ENCODE measurements at regions not wholly inside any gene's neighbourhood (a gene's known extent, or its start where the extent isn't known, plus 50 kb on each side); places are given as distances from the start of the nearest gene placed in this dataset.

DNA sequence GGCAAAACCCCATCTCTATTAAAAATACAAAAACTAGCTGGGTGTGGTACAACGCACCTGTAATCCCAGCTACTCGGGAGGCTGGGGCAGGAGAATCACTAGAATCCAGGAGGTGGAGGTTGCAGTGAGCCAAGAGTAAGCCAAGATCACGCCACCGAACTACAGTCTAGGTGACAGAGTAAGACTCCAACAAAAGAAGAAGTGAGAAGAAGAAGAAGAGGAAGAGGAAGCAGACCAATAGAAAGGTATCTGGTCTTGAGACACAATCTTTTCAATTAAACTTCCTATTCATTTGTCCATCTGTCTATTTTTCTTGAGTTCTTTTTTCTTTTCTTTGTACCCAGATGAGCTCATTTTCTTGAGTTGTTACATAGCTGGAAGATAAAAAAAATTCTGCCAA is 55.7 kb upstream of the ACADM start:
- H3K27ac ChIP-seq (ENCODE audit: low read length): no peak overlapping the region
- no CpG with 5 or more reads among the region's 4 CpGs for WGBS (ENCODE audit: insufficient coverage)
- H3K36me3 ChIP-seq (ENCODE audit: control insufficient read depth in 2 of 2, extremely low read depth in 1 of 2, insufficient read depth in 1 of 2, low read length in 1 of 2): no peaks in the 10 kb centered on the region
- no peaks in the 10 kb centered on the region for H3K36me3 Mint-ChIP-seq
- H3K4me3 ChIP-seq (ENCODE audit: control insufficient read depth in 1 of 2, extremely low read depth in 1 of 2, low read length in 1 of 2): no peak overlapping the region
- no peaks in the 10 kb centered on the region for H3K4me1 Mint-ChIP-seq
- POLR2A ChIA-PET: no interaction called here
- peaks cover 2 to 10% of the 10 kb centered on the region in 2 donors for H3K27me3 Mint-ChIP-seq
- H3K4me3 Mint-ChIP-seq: no peak overlapping the region
- CTCF ChIA-PET: no interaction called here
- peaks cover 0 to 5% of the 10 kb centered on the region in 2 experiments for H3K27me3 ChIP-seq (replicated peaks in 1 of 2; ENCODE audit: control insufficient read depth in 2 of 2, extremely low read depth in 1 of 2, insufficient read depth in 2 of 2, low read length in 1 of 2)
- no peak for ATAC-seq (replicated peaks in 1 of 4)
- no peaks in the 10 kb centered on the region for H3K4me1 ChIP-seq (ENCODE audit: control insufficient read depth in 1 of 2, extremely low read depth in 1 of 2, insufficient read depth in 2 of 2, low read length in 2 of 2)
- no peaks in the 10 kb centered on the region for H3K9me3 ChIP-seq
- no peak overlapping the region for H3K27ac Mint-ChIP-seq
- H3K9me3 Mint-ChIP-seq: peaks cover 0 to 4% (median 0%) of the 10 kb centered on the region in 3 donors
- DNase-seq: no peak

DNA sequence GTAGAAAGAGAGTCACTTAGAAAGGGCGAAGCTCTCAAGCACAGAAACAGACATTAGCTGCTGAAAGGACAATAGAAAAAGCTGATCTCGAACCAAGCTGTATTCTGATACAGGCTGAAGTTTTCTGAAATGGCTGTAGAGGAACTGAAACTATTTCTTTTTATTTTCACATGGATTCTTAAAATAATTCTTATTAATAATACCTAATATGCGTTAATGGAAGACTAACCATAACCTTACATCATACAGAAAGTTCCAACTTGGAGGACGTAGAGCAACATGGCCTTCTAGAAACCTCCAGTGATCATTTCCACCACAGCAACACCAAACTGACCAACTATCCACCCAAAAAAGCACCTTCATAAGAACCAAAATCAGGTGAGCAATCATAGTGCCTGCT is 52.8 kb upstream of the ACADM start:
- H3K4me3 ChIP-seq (ENCODE audit: control insufficient read depth in 1 of 2, extremely low read depth in 1 of 2, low read length in 1 of 2): no peak overlapping the region
- Mint-ChIP-seq H3K27me3 (peaks cover 8 to 19% of the 10 kb centered on the region in 2 donors), H3K9me3 (no peaks in the 10 kb centered on the region), H3K4me1 (no peaks in the 10 kb centered on the region), H3K36me3 (no peaks in the 10 kb centered on the region), H3K4me3 (no peak overlapping the region), H3K27ac (no peak overlapping the region)
- no peaks in the 10 kb centered on the region for H3K9me3 ChIP-seq
- ChIA-PET CTCF (no interaction called here), POLR2A (no interaction called here)
- H3K27me3 ChIP-seq (replicated peaks in 1 of 2; ENCODE audit: control insufficient read depth in 2 of 2, extremely low read depth in 1 of 2, insufficient read depth in 2 of 2, low read length in 1 of 2): peaks cover 0 to 5% of the 10 kb centered on the region in 2 experiments
- H3K36me3 ChIP-seq (ENCODE audit: control insufficient read depth in 2 of 2, extremely low read depth in 1 of 2, insufficient read depth in 1 of 2, low read length in 1 of 2): no peaks in the 10 kb centered on the region
- ATAC-seq (replicated peaks in 1 of 4) (no peak), DNase-seq (no peak)
- H3K4me1 ChIP-seq (ENCODE audit: control insufficient read depth in 1 of 2, extremely low read depth in 1 of 2, insufficient read depth in 2 of 2, low read length in 2 of 2): no peaks in the 10 kb centered on the region
- H3K27ac ChIP-seq (ENCODE audit: low read length): no peak overlapping the region
- WGBS (ENCODE audit: insufficient coverage): 80% methylated on average over 1 of the region's 4 CpGs

DNA sequence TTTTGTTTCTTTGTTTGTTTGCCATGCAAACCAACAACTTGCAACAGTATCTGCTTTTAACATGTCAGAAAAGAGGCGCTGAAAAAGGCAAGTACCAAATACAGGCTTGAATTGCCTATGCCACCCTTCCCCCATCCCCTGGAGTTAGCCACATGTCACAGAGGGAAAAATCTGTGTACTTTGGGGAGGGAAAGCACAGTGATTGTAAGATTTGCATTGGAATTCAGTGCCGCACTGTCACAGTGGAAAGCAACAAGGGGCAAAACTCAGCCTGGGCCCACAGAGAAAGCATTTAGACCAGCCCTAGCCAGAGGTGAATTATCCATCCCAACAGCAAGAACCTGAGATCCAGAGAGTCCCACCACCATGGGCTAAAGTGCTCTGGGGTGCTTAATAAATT is 52.4 kb upstream of the ACADM start:
- ATAC-seq (replicated peaks in 1 of 4) (no peak), DNase-seq (no peak)
- Mint-ChIP-seq H3K36me3 (no peaks in the 10 kb centered on the region), H3K27me3 (peaks cover 11 to 18% of the 10 kb centered on the region in 2 donors), H3K27ac (no peak overlapping the region), H3K4me3 (no peak overlapping the region), H3K4me1 (no peaks in the 10 kb centered on the region), H3K9me3 (no peaks in the 10 kb centered on the region)
- Histone ChIP-seq H3K4me1 (ENCODE audit: control insufficient read depth in 1 of 2, extremely low read depth in 1 of 2, insufficient read depth in 2 of 2, low read length in 2 of 2) (no peaks in the 10 kb centered on the region), H3K27ac (ENCODE audit: low read length) (no peak overlapping the region), H3K36me3 (ENCODE audit: control insufficient read depth in 2 of 2, extremely low read depth in 1 of 2, insufficient read depth in 1 of 2, low read length in 1 of 2) (no peaks in the 10 kb centered on the region), H3K4me3 (ENCODE audit: control insufficient read depth in 1 of 2, extremely low read depth in 1 of 2, low read length in 1 of 2) (no peak overlapping the region), H3K27me3 (replicated peaks in 1 of 2; ENCODE audit: control insufficient read depth in 2 of 2, extremely low read depth in 1 of 2, insufficient read depth in 2 of 2, low read length in 1 of 2) (peaks cover 0 to 5% of the 10 kb centered on the region in 2 experiments), H3K9me3 (no peaks in the 10 kb centered on the region)
- WGBS (ENCODE audit: insufficient coverage): no CpG with 5 or more reads among the region's 2 CpGs
- CTCF ChIA-PET: no interaction called here
- POLR2A ChIA-PET: no interaction called here

DNA sequence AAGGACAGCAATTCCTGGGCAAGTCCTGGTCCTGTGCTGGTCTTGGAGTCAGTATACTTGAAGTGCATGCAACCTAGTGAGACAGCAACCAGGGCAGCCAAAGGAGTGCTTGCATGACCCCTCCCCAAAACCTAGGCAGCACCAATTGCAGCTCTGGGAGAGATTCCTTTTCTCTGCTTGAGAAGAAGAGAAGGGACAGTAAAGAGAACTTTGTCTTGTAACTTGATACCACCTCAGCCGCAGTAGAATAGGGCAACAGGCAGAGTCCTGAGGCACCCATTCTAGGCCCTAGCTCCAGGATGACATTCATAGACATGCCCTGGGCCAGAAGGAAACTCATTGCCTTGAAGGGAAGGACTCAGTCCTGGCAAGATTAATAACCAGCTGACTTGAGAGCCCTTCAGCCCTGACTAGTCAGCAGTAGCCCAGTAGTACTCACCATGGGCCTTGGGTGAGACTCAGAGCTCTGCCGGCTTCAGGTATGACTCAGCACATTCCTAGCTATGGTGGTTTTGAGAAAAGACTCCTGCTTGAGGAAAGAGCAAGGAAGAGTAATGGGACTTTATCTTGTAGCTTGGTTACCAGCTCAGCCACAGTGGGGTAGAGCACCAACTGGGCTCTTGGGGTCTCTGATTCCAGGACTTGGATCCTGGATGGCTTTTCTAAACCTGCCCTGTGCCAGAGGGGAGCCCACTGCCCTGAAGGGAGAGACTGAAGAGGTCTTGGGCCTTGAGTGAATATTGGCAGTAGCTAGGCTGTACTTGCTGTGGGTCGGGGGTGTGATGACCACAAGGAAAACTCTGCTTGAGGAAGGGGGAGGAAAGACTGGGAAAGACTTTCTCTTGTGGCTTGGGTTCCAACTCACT is 51.7 kb upstream of the ACADM start:
- peaks cover 11 to 15% of the 10 kb centered on the region in 2 donors for H3K27me3 Mint-ChIP-seq
- H3K36me3 Mint-ChIP-seq: no peaks in the 10 kb centered on the region
- no peak for DNase-seq
- ATAC-seq (replicated peaks in 1 of 4): no peak
- Histone ChIP-seq H3K4me1 (ENCODE audit: control insufficient read depth in 1 of 2, extremely low read depth in 1 of 2, insufficient read depth in 2 of 2, low read length in 2 of 2) (no peaks in the 10 kb centered on the region), H3K27me3 (replicated peaks in 1 of 2; ENCODE audit: control insufficient read depth in 2 of 2, extremely low read depth in 1 of 2, insufficient read depth in 2 of 2, low read length in 1 of 2) (peaks cover 0 to 5% of the 10 kb centered on the region in 2 experiments), H3K27ac (ENCODE audit: low read length) (no peak overlapping the region), H3K36me3 (ENCODE audit: control insufficient read depth in 2 of 2, extremely low read depth in 1 of 2, insufficient read depth in 1 of 2, low read length in 1 of 2) (no peaks in the 10 kb centered on the region), H3K9me3 (no peaks in the 10 kb centered on the region), H3K4me3 (ENCODE audit: control insufficient read depth in 1 of 2, extremely low read depth in 1 of 2, low read length in 1 of 2) (no peak overlapping the region)
- H3K4me3 Mint-ChIP-seq: no peak overlapping the region
- ChIA-PET POLR2A (no interaction called here), CTCF (no interaction called here)
- WGBS (ENCODE audit: insufficient coverage): no CpG with 5 or more reads among the region's 3 CpGs
- no peaks in the 10 kb centered on the region for H3K4me1 Mint-ChIP-seq
- peak overlapping the region in 1 of 2 donors; percentile 19 for H3K27ac Mint-ChIP-seq
- H3K9me3 Mint-ChIP-seq: no peaks in the 10 kb centered on the region

DNA sequence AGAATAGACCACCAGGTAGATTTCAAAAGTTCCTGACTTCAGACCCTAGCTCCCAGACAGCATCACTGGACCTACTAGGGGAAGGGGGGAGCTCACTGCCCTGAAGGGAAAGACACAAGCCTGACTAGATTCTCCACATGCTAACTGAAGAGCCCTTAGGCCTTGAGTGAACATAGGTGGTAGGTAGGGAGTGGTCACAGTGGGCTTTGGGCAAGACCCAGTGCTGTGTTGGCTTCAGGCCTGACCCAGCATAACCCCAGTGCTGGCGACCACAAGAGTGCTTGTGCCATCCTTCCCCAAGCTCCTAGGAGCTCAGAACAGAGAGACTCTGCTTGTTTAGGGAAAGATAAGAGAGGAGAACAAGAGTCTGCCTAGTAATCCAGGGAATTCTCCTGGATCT is 51.1 kb upstream of the ACADM start:
- CTCF ChIA-PET: no interaction called here

DNA sequence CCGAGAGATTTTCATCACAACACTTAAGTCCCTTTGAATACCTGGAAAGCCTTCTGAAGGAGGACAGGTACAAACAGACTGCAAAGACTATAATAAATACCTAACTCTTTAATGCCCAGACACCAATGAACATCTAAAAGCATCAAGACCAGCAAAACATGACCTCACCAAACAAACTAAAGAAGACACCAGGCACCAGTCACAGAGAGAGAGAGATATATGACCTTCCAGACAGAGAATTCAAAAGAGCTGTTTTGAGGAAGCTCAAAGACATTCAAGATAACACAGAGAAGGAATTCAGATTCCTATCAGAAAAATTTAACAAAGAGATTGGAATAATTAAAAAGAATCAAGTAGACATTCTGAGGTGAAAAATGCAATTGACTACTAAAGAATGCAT is 50.6 kb upstream of the ACADM start:
- H3K9me3 ChIP-seq: no peaks in the 10 kb centered on the region
- H3K9me3 Mint-ChIP-seq: peaks cover 0 to 3% (median 0%) of the 10 kb centered on the region in 3 donors
- H3K36me3 ChIP-seq (ENCODE audit: control insufficient read depth in 2 of 2, extremely low read depth in 1 of 2, insufficient read depth in 1 of 2, low read length in 1 of 2): no peaks in the 10 kb centered on the region
- no CpG with 5 or more reads among the region's 1 CpG for WGBS (ENCODE audit: insufficient coverage)
- H3K27me3 ChIP-seq (replicated peaks in 1 of 2; ENCODE audit: control insufficient read depth in 2 of 2, extremely low read depth in 1 of 2, insufficient read depth in 2 of 2, low read length in 1 of 2): no peaks in the 10 kb centered on the region
- H3K27ac ChIP-seq (ENCODE audit: low read length): no peak overlapping the region
- ChIA-PET CTCF (no interaction called here), POLR2A (no interaction called here)
- peaks cover 9 to 18% of the 10 kb centered on the region in 2 donors for H3K27me3 Mint-ChIP-seq
- no peak overlapping the region for H3K27ac Mint-ChIP-seq
- ATAC-seq (replicated peaks in 1 of 4) (no peak), DNase-seq (no peak)
- no peak overlapping the region for H3K4me3 Mint-ChIP-seq
- no peaks in the 10 kb centered on the region for H3K4me1 Mint-ChIP-seq
- no peaks in the 10 kb centered on the region for H3K36me3 Mint-ChIP-seq
- H3K4me1 ChIP-seq (ENCODE audit: control insufficient read depth in 1 of 2, extremely low read depth in 1 of 2, insufficient read depth in 2 of 2, low read length in 2 of 2): no peaks in the 10 kb centered on the region
- H3K4me3 ChIP-seq (ENCODE audit: control insufficient read depth in 1 of 2, extremely low read depth in 1 of 2, low read length in 1 of 2): no peak overlapping the region

More for the DNA sequence above, 51.1 kb upstream of the ACADM start:
- no peak overlapping the region for H3K4me3 ChIP-seq (ENCODE audit: control insufficient read depth in 1 of 2, extremely low read depth in 1 of 2, low read length in 1 of 2)
- no peak overlapping the region for H3K4me3 Mint-ChIP-seq
- no CpG with 5 or more reads among the region's 1 CpG for WGBS (ENCODE audit: insufficient coverage)
- H3K36me3 Mint-ChIP-seq: no peaks in the 10 kb centered on the region
- POLR2A ChIA-PET: no interaction called here
- H3K27me3 ChIP-seq (replicated peaks in 1 of 2; ENCODE audit: control insufficient read depth in 2 of 2, extremely low read depth in 1 of 2, insufficient read depth in 2 of 2, low read length in 1 of 2): peaks cover 0 to 3% of the 10 kb centered on the region in 2 experiments
- DNase-seq (no peak), ATAC-seq (replicated peaks in 1 of 4) (no peak)
- no peaks in the 10 kb centered on the region for H3K9me3 Mint-ChIP-seq
- peaks cover 11 to 15% of the 10 kb centered on the region in 2 donors for H3K27me3 Mint-ChIP-seq
- no peak overlapping the region for H3K27ac Mint-ChIP-seq
- no peaks in the 10 kb centered on the region for H3K4me1 Mint-ChIP-seq
- H3K4me1 ChIP-seq (ENCODE audit: control insufficient read depth in 1 of 2, extremely low read depth in 1 of 2, insufficient read depth in 2 of 2, low read length in 2 of 2): no peaks in the 10 kb centered on the region
- no peak overlapping the region for H3K27ac ChIP-seq (ENCODE audit: low read length)
- no peaks in the 10 kb centered on the region for H3K36me3 ChIP-seq (ENCODE audit: control insufficient read depth in 2 of 2, extremely low read depth in 1 of 2, insufficient read depth in 1 of 2, low read length in 1 of 2)
- H3K9me3 ChIP-seq: no peaks in the 10 kb centered on the region

Data from T-cell (primary cell).